HL-60/S4 (cell line): ENCODE measurements at regions not wholly inside any gene's neighbourhood (a gene's known extent, or its start where the extent isn't known, plus 50 kb on each side); places are given as distances from the start of the nearest gene placed in this dataset.
"Not testable (repeated sequence)": the region's sequence is repeated elsewhere in the genome, so short reads cannot be mapped to it uniquely, and the experiment has no call there.

Source experiments
- in situ Hi-C: fragments of 300-500 bp; cut with MboI; formaldehyde crosslinking; loops from 2 replicates; pipeline ENCODE4 v1.14.3; 2022; ENCODE audit warnings: low sequenced_read_pairs

- in situ Hi-C loops = no loop called here
These were observed 137.7 kb downstream of the AHR start for GRCh38 chr7:17436126-17436525.

- in situ Hi-C loops = no loop called here
These were observed 139.1 kb downstream of the AHR start for GRCh38 chr7:17437586-17437985.

GRCh38 chr7:17440025-17440784 is 141.8 kb downstream of the AHR start:
- in situ Hi-C loops = not testable (repeated sequence)

GRCh38 chr7:17440831-17441230 is 142.4 kb downstream of the AHR start:
- in situ Hi-C loops = no loop called here

- in situ Hi-C loops = no loop called here
These were observed 143.1 kb downstream of the AHR start for GRCh38 chr7:17441557-17441956.

GRCh38 chr7:17444151-17444550 is 145.7 kb downstream of the AHR start:
- in situ Hi-C loops = no loop called here

GRCh38 chr7:17444673-17445072 is 146.2 kb downstream of the AHR start:
- in situ Hi-C loops = no loop called here

- in situ Hi-C loops = no loop called here
These were observed 147.9 kb downstream of the AHR start for GRCh38 chr7:17446340-17446739.

- in situ Hi-C loops = no loop called here
These were observed 149.5 kb downstream of the AHR start for GRCh38 chr7:17447728-17448478.

GRCh38 chr7:17448479-17449423 is 150.3 kb downstream of the AHR start:
- in situ Hi-C loops = no loop called here

GRCh38 chr7:17456541-17456940 is 158.1 kb downstream of the AHR start:
- in situ Hi-C loops = no loop called here

GRCh38 chr7:17460001-17460400 is 161.5 kb downstream of the AHR start:
- in situ Hi-C loops = no loop called here

GRCh38 chr7:17460665-17461064 is 162.2 kb downstream of the AHR start:
- in situ Hi-C loops = no loop called here

GRCh38 chr7:17462131-17462631 is 163.7 kb downstream of the AHR start:
- in situ Hi-C loops = no loop called here

- in situ Hi-C loops = no loop called here
These were observed 165.1 kb downstream of the AHR start for GRCh38 chr7:17463511-17464085.

GRCh38 chr7:17466216-17466615 is 167.8 kb downstream of the AHR start:
- in situ Hi-C loops = no loop called here

GRCh38 chr7:17467386-17467945 is 169.0 kb downstream of the AHR start:
- in situ Hi-C loops = no loop called here

- in situ Hi-C loops = no loop called here
These were observed 172.9 kb downstream of the AHR start for GRCh38 chr7:17471325-17471724.

GRCh38 chr7:17472518-17472917 is 174.1 kb downstream of the AHR start:
- in situ Hi-C loops = no loop called here

- in situ Hi-C loops = no loop called here
These were observed 174.5 kb downstream of the AHR start for GRCh38 chr7:17472939-17473338.
